PC-3 (cell line): ENCODE measurements at regions not wholly inside any gene's neighbourhood (a gene's known extent, or its start where the extent isn't known, plus 50 kb on each side); places are given as distances from the start of the nearest gene placed in this dataset.
A peak's percentile ranks its signal among the peaks of the same experiment; 100 is the strongest.

Source experiments
- ATAC-seq: fragments of 200-7000 bp; cut with Tn5 transposase; 2 replicates; pipeline ENCODE4 v1.9.1; 2020; ENCODE audit warnings: mild to moderate bottlenecking, moderate library complexity
- BruUV-seq: library from RNA; stranded (reverse); fragments of 400-500 nt; replicated peaks from 2 replicates; lab custom pipeline; 2021; lab: Mats Ljungman, UMichigan
- CTCF ChIA-PET: fragments of 300-600 bp; sonication (Branson Sonifier 250); formaldehyde crosslinking; loops from one replicate; lab custom pipeline; 2022; ENCODE audit warnings: antibody characterized with exemption; lab: Charles Lee
- POLR2A ChIA-PET: fragments of 300-600 bp; sonication (Branson Sonifier 250); formaldehyde crosslinking; loops from one replicate; lab custom pipeline; 2022; ENCODE audit warnings: antibody characterized with exemption; ENCODE audit not compliant: unreplicated experiment; lab: Charles Lee
- DNase-seq: peaks from one replicate; pipeline ENCODE4 v3.0.0-alpha.2; 2015
- H2AFZ ChIP-seq: fragments of 300-600 bp; sonication (generic); 2 replicates; pipeline ENCODE4 v1.6.0; 2016; ENCODE audit warnings: antibody characterized with exemption, low read length
- H3F3A ChIP-seq: fragments of 300-600 bp; sonication (generic); one replicate; pipeline ENCODE4 v1.6.0; 2017; ENCODE audit warnings: antibody characterized with exemption, low read length, control low read depth, mild to moderate bottlenecking; ENCODE audit not compliant: unreplicated experiment
- H3K27ac ChIP-seq: fragments of 300-600 bp; sonication (generic); 2 replicates; pipeline ENCODE4 v1.5.1; 2016; ENCODE audit warnings: mild to moderate bottlenecking, low read length
- H3K27me3 ChIP-seq: fragments of 300-600 bp; sonication (generic); 2 replicates; pipeline ENCODE4 v1.6.1; 2016; ENCODE audit warnings: low read length, mixed read lengths
- H3K36me3 ChIP-seq: fragments of 300-600 bp; sonication (generic); 2 replicates; pipeline ENCODE4 v1.6.1; 2016; ENCODE audit warnings: low read depth, mixed run types, low read length, mixed read lengths
- H3K4me1 ChIP-seq: fragments of 300-600 bp; sonication (generic); 2 replicates; pipeline ENCODE4 v1.5.1; 2016; ENCODE audit warnings: low read length; ENCODE audit not compliant: insufficient read depth
- H3K4me2 ChIP-seq: fragments of 300-600 bp; sonication (generic); 2 replicates; pipeline ENCODE4 v1.6.0; 2016; ENCODE audit warnings: low read length
- H3K4me3 ChIP-seq: fragments of 300-600 bp; sonication (generic); 2 replicates; pipeline ENCODE4 v1.5.1; 2016; ENCODE audit warnings: mild to moderate bottlenecking, low read length, mixed read lengths
- H3K79me2 ChIP-seq: fragments of 300-600 bp; sonication (generic); 2 replicates; pipeline ENCODE4 v1.6.1; 2017; ENCODE audit warnings: low read length, mixed read lengths
- H3K9ac ChIP-seq: fragments of 300-600 bp; sonication (generic); 2 replicates; pipeline ENCODE4 v1.6.0; 2016; ENCODE audit warnings: mild to moderate bottlenecking, low read length
- H3K9me2 ChIP-seq: fragments of 300-600 bp; sonication (generic); replicated peaks from 2 replicates; pipeline ENCODE4 v1.6.1; 2016; ENCODE audit warnings: mixed run types, low read length, mixed read lengths
- H3K9me3 ChIP-seq: fragments of 300-600 bp; sonication (generic); 2 replicates; pipeline ENCODE4 v1.6.1; 2016; ENCODE audit warnings: low read length, mixed read lengths
- H4K20me1 ChIP-seq: fragments of 300-600 bp; sonication (generic); 2 replicates; pipeline ENCODE4 v1.6.1; 2016; ENCODE audit warnings: low read length, mixed read lengths
- CTCF ChIP-seq: fragments of 300-600 bp; sonication (generic); conservative IDR thresholded peaks from 2 replicates; pipeline ENCODE4 v1.5.1; 2017; ENCODE audit warnings: antibody characterized with exemption, low read depth, mild to moderate bottlenecking, low read length
- EZH2 ChIP-seq: fragments of 300-600 bp; sonication (generic); IDR thresholded peaks from one replicate; pipeline ENCODE4 v1.6.1; 2017; ENCODE audit warnings: antibody characterized with exemption, mild to moderate bottlenecking, low read length; ENCODE audit not compliant: unreplicated experiment
- EZH2phosphoT487 ChIP-seq: fragments of 300-600 bp; sonication (generic); IDR thresholded peaks from 2 replicates; pipeline ENCODE4 v1.6.1; 2018; ENCODE audit warnings: mild to moderate bottlenecking, antibody characterized with exemption, low read length, borderline replicate concordance
- intact Hi-C: fragments of 100-400 bp; cut with micrococcal nuclease; formaldehyde crosslinking; loops from 2 replicates; pipeline ENCODE4 v1.9.0; 2023

- intact Hi-C loops, result loop anchor here (5.0 kb wide), 1 partner anchor 103 kb away; no protein-coding TSS in a partner anchor
Measured at GRCh38 chr15:29939404-29939803, 117.1 kb upstream of the TJP1 start.

GRCh38 chr15:29938361-29939335 lies 116.4 kb upstream of the TJP1 start:
- no peak overlapping the region for H2AFZ ChIP-seq
- intact Hi-C loops, result loop anchor here (1.0 to 5.0 kb wide), 2 partner anchors 104 to 267 kb away; no protein-coding TSS in a partner anchor

More at GRCh38 chr15:29939404-29939803, 117.1 kb upstream of the TJP1 start:
- no peak overlapping the region for H2AFZ ChIP-seq
- H3K9me2 ChIP-seq, result no peaks in the 10 kb centered on the region
- no peaks in the 10 kb centered on the region for H3K36me3 ChIP-seq
- no peaks in the 10 kb centered on the region for H3K79me2 ChIP-seq
- H3K4me1 ChIP-seq, result peaks cover 49% of the 10 kb centered on the region
- POLR2A ChIA-PET, result interaction anchor here (0.6 kb wide), 1 partner anchor 113 kb away, joined by 3 read pairs; no protein-coding TSS in a partner anchor
- DNase-seq (peak; percentile 82), ATAC-seq (peak; percentile 51)
- peak overlapping the region; percentile 76; the same call in 1 of the 2 replicates for H3K4me2 ChIP-seq
- H3K4me3 ChIP-seq, result no peak overlapping the region
- no peak overlapping the region for H3K9ac ChIP-seq
- peaks cover 16% of the 10 kb centered on the region for H3F3A ChIP-seq
- H3K27me3 ChIP-seq, result no peaks in the 10 kb centered on the region
- no TSS peak for BruUV-seq
- H4K20me1 ChIP-seq, result no peaks in the 10 kb centered on the region
- CTCF ChIA-PET, result interaction anchor here (0.6 to 2.6 kb wide), 4 partner anchors 14 to 311 kb away, joined by 3 to 13 read pairs (median 6); no protein-coding TSS in a partner anchor
- TF ChIP-seq EZH2 (no peak), CTCF (no peak), EZH2phosphoT487 (no peak)
- peak overlapping the region; percentile 69 for H3K27ac ChIP-seq
- H3K9me3 ChIP-seq, result no peaks in the 10 kb centered on the region

More at GRCh38 chr15:29938361-29939335, 116.4 kb upstream of the TJP1 start:
- Histone ChIP-seq H3K36me3 (no peaks in the 10 kb centered on the region), H3K79me2 (no peaks in the 10 kb centered on the region), H3K9ac (peak overlapping the region; percentile 22), H3F3A (peaks cover 16% of the 10 kb centered on the region), H3K9me3 (no peaks in the 10 kb centered on the region), H3K4me1 (peaks cover 54% of the 10 kb centered on the region), H3K4me2 (peak overlapping the region; percentile 76), H4K20me1 (no peaks in the 10 kb centered on the region), H3K27ac (peak overlapping the region; percentile 69), H3K27me3 (no peaks in the 10 kb centered on the region), H3K9me2 (no peaks in the 10 kb centered on the region), H3K4me3 (peak overlapping the region; percentile 41)
- ATAC-seq (peak; percentile 11), DNase-seq (peak; percentile 57)
- CTCF ChIA-PET, result interaction anchor here (0.6 to 2.6 kb wide), 5 partner anchors 13 to 311 kb away, joined by 3 to 13 read pairs (median 5); no protein-coding TSS in a partner anchor
- BruUV-seq, result TSS peak; percentile 59
- POLR2A ChIA-PET, result interaction anchor here (0.6 kb wide), 1 partner anchor 113 kb away, joined by 3 read pairs; no protein-coding TSS in a partner anchor
- TF ChIP-seq EZH2 (no peak), EZH2phosphoT487 (no peak), CTCF (peak; percentile 56)
